Mesodermal cell (in vitro differentiated cells): ENCODE measurements at regions not wholly inside any gene's neighbourhood (a gene's known extent, or its start where the extent isn't known, plus 50 kb on each side); places are given as distances from the start of the nearest gene placed in this dataset.
"Not testable (repeated sequence)": the region's sequence is repeated elsewhere in the genome, so short reads cannot be mapped to it uniquely, and the experiment has no call there.

ENCODE experiments used
- H3K27ac ChIP-seq: 2 replicates; pipeline ENCODE4 v1.7.0; 2013; ENCODE audit warnings: mild to moderate bottlenecking, low read depth, low read length, moderate library complexity; ENCODE audit not compliant: severe bottlenecking
- H3K36me3 ChIP-seq: 2 replicates; pipeline ENCODE4 v1.7.1; 2013; ENCODE audit warnings: mild to moderate bottlenecking, low read length, moderate library complexity; ENCODE audit not compliant: control insufficient read depth, insufficient read depth
- H3K4me1 ChIP-seq: one replicate; pipeline ENCODE4 v1.7.1; 2013; ENCODE audit warnings: mild to moderate bottlenecking, low read length; ENCODE audit not compliant: insufficient read depth, control insufficient read depth, poor library complexity, severe bottlenecking
- H3K4me3 ChIP-seq: 2 replicates; pipeline ENCODE4 v1.7.0; 2013; ENCODE audit warnings: low read length, control low read depth, mild to moderate bottlenecking; ENCODE audit not compliant: insufficient read depth, poor library complexity, severe bottlenecking; ENCODE audit errors: extremely low read depth
- H3K9me3 ChIP-seq: 2 replicates; pipeline ENCODE4 v1.7.1; 2013; ENCODE audit warnings: mild to moderate bottlenecking, low read length, moderate library complexity; ENCODE audit not compliant: control insufficient read depth
- WGBS, 2 experiments: methylation state at CpG; one replicate each; pipeline ENCODE4 v1.1.5; 2013; ENCODE audit warnings: missing lambda C conversion rate in 2 of 2; ENCODE audit not compliant: insufficient coverage in 2 of 2; 5-methylcytosine and 5-hydroxymethylcytosine counted together

GRCh38 chr15:20473465-20473864 lies 68.1 kb downstream of the GOLGA6L6 start:
- H3K4me3 ChIP-seq, H3K9me3 ChIP-seq, H3K36me3 ChIP-seq, H3K4me1 ChIP-seq, H3K27ac ChIP-seq: not testable (repeated sequence)
- WGBS, 2 experiments = no CpG with 5 or more reads among the region's 2 CpGs

GRCh38 chr15:20472983-20473382 lies 68.6 kb downstream of the GOLGA6L6 start:
- not testable (repeated sequence) for H3K27ac ChIP-seq, H3K4me1 ChIP-seq, H3K36me3 ChIP-seq, H3K9me3 ChIP-seq, H3K4me3 ChIP-seq
- no CpG with 5 or more reads among the region's 4 CpGs for WGBS, 2 experiments

DNA sequence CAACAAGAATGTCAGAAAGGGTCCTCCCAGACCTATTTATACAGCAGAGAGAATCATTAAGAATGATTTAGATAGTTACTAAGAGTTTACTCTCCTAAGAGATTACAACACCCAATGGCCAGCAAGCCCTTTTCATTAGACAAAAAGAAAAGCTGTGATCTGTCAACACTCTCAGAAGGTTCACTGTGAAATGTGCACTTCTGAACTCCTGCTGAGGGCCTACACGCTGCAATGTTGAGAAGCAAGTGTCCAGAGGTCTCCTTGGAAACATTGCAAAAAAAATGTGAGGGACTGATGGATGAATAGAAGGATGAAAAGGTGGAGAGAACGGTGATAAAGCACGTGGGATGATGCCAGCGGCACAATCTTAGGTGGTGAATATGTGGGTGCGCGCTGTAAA lies 70.8 kb downstream of the GOLGA6L6 start:
- WGBS, 2 experiments = no CpG with 5 or more reads among the region's 6 CpGs
- H3K4me3 ChIP-seq, H3K27ac ChIP-seq, H3K4me1 ChIP-seq, H3K9me3 ChIP-seq, H3K36me3 ChIP-seq: not testable (repeated sequence)

- not testable (repeated sequence) for H3K4me3 ChIP-seq, H3K36me3 ChIP-seq, H3K4me1 ChIP-seq, H3K27ac ChIP-seq, H3K9me3 ChIP-seq
- WGBS, 2 experiments = no CpG with 5 or more reads among the region's 3 CpGs
These were observed 100.5 kb downstream of the GOLGA6L6 start for GRCh38 chr15:20441138-20441537.

- not testable (repeated sequence) for H3K27ac ChIP-seq, H3K4me1 ChIP-seq, H3K4me3 ChIP-seq, H3K36me3 ChIP-seq, H3K9me3 ChIP-seq
- 83 to 87% methylated on average over 3 to 9 of the region's 11 CpGs for WGBS, 2 experiments
These were observed 101.2 kb downstream of the GOLGA6L6 start for GRCh38 chr15:20440390-20440789.

DNA sequence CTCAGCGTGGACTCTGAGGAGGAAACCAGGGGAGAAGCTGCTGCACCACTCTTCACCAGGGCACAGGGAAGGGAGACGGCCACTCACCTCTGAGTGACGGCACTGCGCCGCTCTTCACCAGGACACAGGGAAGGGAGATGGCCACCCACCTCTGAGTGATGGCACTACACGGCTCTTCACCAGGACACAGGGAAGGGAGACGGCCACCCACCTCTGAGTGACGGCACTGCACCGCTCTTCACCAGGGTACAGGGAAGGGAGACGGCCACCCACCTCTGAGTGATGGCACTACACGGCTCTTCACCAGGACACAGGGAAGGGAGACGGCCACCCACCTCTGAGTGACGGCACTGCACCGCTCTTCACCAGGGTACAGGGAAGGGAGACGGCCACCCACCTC lies 102.5 kb downstream of the GOLGA6L6 start:
- not testable (repeated sequence) for H3K4me1 ChIP-seq, H3K9me3 ChIP-seq, H3K36me3 ChIP-seq, H3K27ac ChIP-seq, H3K4me3 ChIP-seq
- WGBS, 2 experiments = 100% methylated on average over 3 of the region's 15 CpGs; no CpG with 5 or more reads in 1 of the 2 experiments

- H3K9me3 ChIP-seq, H3K36me3 ChIP-seq, H3K4me3 ChIP-seq, H3K27ac ChIP-seq, H3K4me1 ChIP-seq: not testable (repeated sequence)
- 84% methylated on average over 4 of the region's 8 CpGs; no CpG with 5 or more reads in 1 of the 2 experiments for WGBS, 2 experiments
These were observed 103.3 kb downstream of the GOLGA6L6 start for GRCh38 chr15:20438255-20438654.

GRCh38 chr15:20433468-20433867 lies 108.1 kb downstream of the GOLGA6L6 start:
- H3K27ac ChIP-seq, H3K4me1 ChIP-seq, H3K4me3 ChIP-seq, H3K36me3 ChIP-seq, H3K9me3 ChIP-seq: not testable (repeated sequence)
- WGBS, 2 experiments = no CpG with 5 or more reads among the region's 7 CpGs

DNA sequence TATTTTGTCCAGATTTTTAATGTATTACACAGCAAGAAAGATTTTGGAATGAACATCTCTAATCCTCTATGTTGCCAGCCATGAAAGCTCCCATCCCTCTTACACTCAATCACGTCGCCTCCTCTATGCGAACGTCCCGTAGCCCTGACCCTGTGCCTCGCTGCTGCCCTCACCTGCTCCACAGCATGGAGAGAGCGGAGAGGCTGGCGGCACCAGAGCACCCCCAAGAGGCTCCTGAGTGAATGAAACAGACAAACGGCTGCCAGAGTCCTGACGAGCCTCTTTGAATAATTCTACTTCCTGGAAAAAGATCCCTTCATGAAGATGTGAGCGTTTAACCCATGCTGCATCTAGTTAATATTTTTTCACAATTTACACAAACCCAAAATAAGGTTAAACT lies 111.1 kb downstream of the GOLGA6L6 start:
- no CpG with 5 or more reads among the region's 11 CpGs for WGBS, 2 experiments
- not testable (repeated sequence) for H3K9me3 ChIP-seq, H3K4me1 ChIP-seq, H3K36me3 ChIP-seq, H3K27ac ChIP-seq, H3K4me3 ChIP-seq

DNA sequence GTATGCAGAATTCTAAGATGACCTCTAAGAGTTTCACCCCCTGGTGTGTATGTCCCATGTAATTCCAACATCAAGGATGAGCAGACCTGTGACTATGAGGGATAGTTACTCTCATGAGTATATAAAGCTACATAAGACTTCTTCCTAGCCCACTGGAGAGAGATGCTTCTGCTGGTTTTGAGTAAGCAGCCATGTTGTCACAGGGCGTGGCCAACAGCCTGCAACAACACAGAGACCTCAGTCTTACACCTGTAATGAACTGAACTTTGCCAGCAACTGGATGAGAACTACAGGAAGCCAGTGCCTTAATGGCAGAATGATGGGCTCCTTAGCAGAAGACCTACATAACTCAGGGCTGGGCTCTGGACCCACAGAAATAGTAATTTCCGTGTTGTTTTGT lies 120.9 kb downstream of the GOLGA6L6 start:
- H3K4me3 ChIP-seq, H3K4me1 ChIP-seq, H3K36me3 ChIP-seq, H3K27ac ChIP-seq: not testable (repeated sequence)
- WGBS, 2 experiments = 17 to 43% methylated on average over 1 of the region's 2 CpGs
- peaks cover 54% of the 10 kb centered on the region for H3K9me3 ChIP-seq

DNA sequence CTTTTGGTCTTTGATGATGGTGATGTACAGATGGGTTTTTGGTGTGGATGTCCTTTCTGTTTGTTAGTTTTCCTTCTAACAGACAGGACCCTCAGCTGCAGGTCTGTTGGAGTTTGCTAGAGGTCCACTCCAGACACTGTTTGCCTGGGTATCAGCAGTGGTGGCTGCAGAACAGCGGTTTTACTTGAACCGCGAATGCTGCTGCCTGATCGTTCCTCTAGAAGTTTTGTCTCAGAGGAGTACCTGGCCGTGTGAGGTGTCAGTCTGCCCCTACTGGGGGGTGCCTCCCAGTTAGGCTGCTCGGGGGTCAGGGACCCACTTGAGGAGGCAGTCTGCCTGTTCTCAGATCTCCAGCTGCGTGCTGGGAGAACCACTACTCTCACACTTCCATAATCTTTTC lies 125.0 kb downstream of the GOLGA6L6 start:
- 67 to 77% methylated on average over 4 to 5 of the region's 7 CpGs for WGBS, 2 experiments

DNA sequence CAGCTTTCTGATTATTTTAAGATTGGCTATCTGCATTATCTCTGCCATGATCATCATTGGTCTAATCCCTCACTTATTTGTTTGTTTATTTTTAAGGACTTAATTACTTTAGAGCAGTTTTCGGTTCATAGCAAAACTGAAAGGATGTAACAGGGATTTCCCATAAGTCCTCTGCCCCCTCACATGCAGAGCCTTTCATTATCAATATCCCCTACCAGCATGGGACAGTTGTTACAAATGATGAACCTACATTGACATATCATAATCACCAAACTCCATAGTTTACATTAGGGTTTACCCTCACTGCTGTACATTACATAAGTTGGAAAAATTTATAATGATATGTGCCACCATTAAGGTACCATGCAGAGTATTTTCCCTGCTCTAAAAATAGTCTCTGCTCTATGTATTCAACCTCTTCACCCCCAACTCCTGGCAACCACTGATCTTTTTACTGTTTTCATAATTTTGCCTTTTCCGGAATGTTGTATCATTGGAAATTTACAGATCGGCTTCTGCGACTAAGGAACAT lies 131.9 kb downstream of the GOLGA6L6 start:
- H3K4me1 ChIP-seq, H3K4me3 ChIP-seq, H3K36me3 ChIP-seq, H3K27ac ChIP-seq: not testable (repeated sequence)
- WGBS, 2 experiments = 92 to 95% methylated on average over 3 to 4 of the region's 4 CpGs
- H3K9me3 ChIP-seq = peaks cover 45% of the 10 kb centered on the region

More for the DNA sequence above, 125.0 kb downstream of the GOLGA6L6 start:
- not testable (repeated sequence) for H3K36me3 ChIP-seq, H3K27ac ChIP-seq, H3K4me3 ChIP-seq, H3K4me1 ChIP-seq
- H3K9me3 ChIP-seq = peaks cover 44% of the 10 kb centered on the region
